GM18867 (cell line): ENCODE measurements at regions not wholly inside any gene's neighbourhood (a gene's known extent, or its start where the extent isn't known, plus 50 kb on each side); places are given as distances from the start of the nearest gene placed in this dataset.
"Not testable (repeated sequence)": the region's sequence is repeated elsewhere in the genome, so short reads cannot be mapped to it uniquely, and the experiment has no call there.

ENCODE experiments used
- ATAC-seq: cut with Tn5 transposase; IDR thresholded peaks from one replicate; pipeline ENCODE4 v1.9.1; 2021; ENCODE audit warnings: mild to moderate bottlenecking, moderate library complexity; ENCODE audit not compliant: unreplicated experiment

- ATAC-seq, result no peak
Measured at GRCh38 chr10:121131014-121131413, 279.9 kb downstream of the WDR11 start.

GRCh38 chr10:121131426-121132265 lies 280.5 kb downstream of the WDR11 start:
- no peak for ATAC-seq

- no peak for ATAC-seq
Measured at GRCh38 chr10:121132273-121132672, 281.1 kb downstream of the WDR11 start.

GRCh38 chr10:121133901-121134300 lies 282.7 kb downstream of the WDR11 start:
- ATAC-seq, result no peak

- ATAC-seq, result no peak
Measured at GRCh38 chr10:121134711-121135110, 283.5 kb downstream of the WDR11 start.

GRCh38 chr10:121135512-121135911 lies 284.4 kb downstream of the WDR11 start:
- no peak for ATAC-seq

- no peak for ATAC-seq
Measured at GRCh38 chr10:121137533-121137932, 286.4 kb downstream of the WDR11 start.

GRCh38 chr10:121138112-121138860 lies 287.1 kb downstream of the WDR11 start:
- no peak for ATAC-seq

- ATAC-seq, result no peak
Measured at GRCh38 chr10:121138918-121139317, 287.8 kb downstream of the WDR11 start.

- not testable (repeated sequence) for ATAC-seq
Measured at GRCh38 chr10:121145802-121146395, 294.7 kb downstream of the WDR11 start.

GRCh38 chr10:121148921-121149320 lies 297.8 kb downstream of the WDR11 start:
- ATAC-seq, result no peak

- no peak for ATAC-seq
Measured at GRCh38 chr10:121152033-121152432, 300.9 kb downstream of the WDR11 start.

GRCh38 chr10:121152935-121153334 lies 301.8 kb downstream of the WDR11 start:
- no peak for ATAC-seq

GRCh38 chr10:121154310-121154709 lies 303.1 kb downstream of the WDR11 start:
- no peak for ATAC-seq

GRCh38 chr10:121154846-121155245 lies 303.7 kb downstream of the WDR11 start:
- no peak for ATAC-seq

- no peak for ATAC-seq
Measured at GRCh38 chr10:121155742-121156474, 304.7 kb downstream of the WDR11 start.

GRCh38 chr10:121157998-121158397 lies 306.8 kb downstream of the WDR11 start:
- ATAC-seq, result no peak

GRCh38 chr10:121158988-121159579 lies 307.9 kb downstream of the WDR11 start:
- peak; percentile 29 for ATAC-seq

- ATAC-seq, result peak; percentile 93
Measured at GRCh38 chr10:121159670-121160069, 308.5 kb downstream of the WDR11 start.

GRCh38 chr10:121165276-121165675 lies 314.1 kb downstream of the WDR11 start:
- ATAC-seq, result no peak
